IPS-18a (cell line): ENCODE measurements at regions not wholly inside any gene's neighbourhood (a gene's known extent, or its start where the extent isn't known, plus 50 kb on each side); places are given as distances from the start of the nearest gene placed in this dataset.

Experiments
- H3K27ac ChIP-seq: one replicate; pipeline ENCODE4 v1.5.1; 2013; ENCODE audit warnings: low read length
- H3K27me3 ChIP-seq: one replicate; pipeline ENCODE4 v1.6.1; 2013; ENCODE audit warnings: mild to moderate bottlenecking, low read length; ENCODE audit not compliant: control insufficient read depth, insufficient read depth
- H3K36me3 ChIP-seq: one replicate; pipeline ENCODE4 v1.6.1; 2013; ENCODE audit warnings: low read depth, low read length; ENCODE audit not compliant: control insufficient read depth
- H3K4me1 ChIP-seq: one replicate; pipeline ENCODE4 v1.6.1; 2013; ENCODE audit warnings: low read depth, low read length; ENCODE audit not compliant: control insufficient read depth
- H3K4me3 ChIP-seq: one replicate; pipeline ENCODE4 v1.5.1; 2013; ENCODE audit warnings: low read length
- H3K9ac ChIP-seq: one replicate; pipeline ENCODE4 v1.6.1; 2013; ENCODE audit warnings: mild to moderate bottlenecking, low read length, moderate library complexity
- H3K9me3 ChIP-seq: one replicate; pipeline ENCODE4 v1.6.1; 2013; ENCODE audit warnings: low read depth, low read length; ENCODE audit not compliant: control insufficient read depth

GRCh38 chr12:4015225-4016091 lies 142.3 kb upstream of the PARP11 start:
- no peak overlapping the region for H3K27ac ChIP-seq
- H3K9me3 ChIP-seq = no peaks in the 10 kb centered on the region
- no peak overlapping the region for H3K9ac ChIP-seq
- no peaks in the 10 kb centered on the region for H3K36me3 ChIP-seq
- no peaks in the 10 kb centered on the region for H3K4me1 ChIP-seq
- no peak overlapping the region for H3K4me3 ChIP-seq
- no peaks in the 10 kb centered on the region for H3K27me3 ChIP-seq

DNA sequence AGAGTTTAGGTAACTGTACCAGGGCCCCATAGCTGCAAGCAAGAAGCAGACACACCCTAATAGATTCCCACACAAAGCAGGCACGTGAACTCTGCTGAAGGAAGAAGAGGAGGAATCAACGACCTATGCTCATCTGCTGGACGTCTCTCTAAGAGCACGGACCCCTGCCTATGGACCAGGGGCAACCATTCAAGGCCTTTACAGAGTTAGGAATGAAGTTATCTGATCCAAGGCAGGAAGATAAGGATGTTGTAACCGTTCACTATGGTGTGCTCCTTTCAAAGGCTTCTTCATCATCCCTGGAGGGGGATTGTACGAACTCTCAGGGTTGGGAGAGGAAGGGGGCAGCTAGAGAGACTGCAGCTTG lies 141.6 kb upstream of the PARP11 start:
- H3K4me1 ChIP-seq = no peaks in the 10 kb centered on the region
- H3K27ac ChIP-seq = no peak overlapping the region
- H3K27me3 ChIP-seq = no peaks in the 10 kb centered on the region
- no peaks in the 10 kb centered on the region for H3K36me3 ChIP-seq
- no peak overlapping the region for H3K4me3 ChIP-seq
- no peaks in the 10 kb centered on the region for H3K9me3 ChIP-seq
- no peak overlapping the region for H3K9ac ChIP-seq

DNA sequence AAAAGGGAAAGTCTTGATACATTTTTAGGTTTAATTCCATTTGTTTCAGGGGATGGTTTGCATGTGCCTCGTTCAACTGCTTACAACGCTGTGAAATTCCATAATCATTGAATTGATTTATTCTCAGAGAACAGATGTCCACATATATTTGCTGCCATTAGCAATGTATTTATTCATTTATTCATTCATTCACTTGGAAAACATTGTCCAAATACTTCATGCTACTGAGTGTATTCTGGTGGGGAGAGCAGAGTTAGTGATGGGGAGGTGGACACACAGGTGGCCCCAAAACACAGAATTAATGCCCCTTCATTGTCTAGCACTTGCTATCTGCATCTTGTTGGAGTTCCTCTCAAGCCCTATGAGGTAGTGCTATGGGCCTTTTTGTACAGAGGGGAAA lies 141.2 kb upstream of the PARP11 start:
- Histone ChIP-seq H3K4me1 (no peaks in the 10 kb centered on the region), H3K9ac (no peak overlapping the region), H3K27ac (no peak overlapping the region), H3K36me3 (no peaks in the 10 kb centered on the region), H3K27me3 (no peaks in the 10 kb centered on the region), H3K9me3 (no peaks in the 10 kb centered on the region), H3K4me3 (no peak overlapping the region)

DNA sequence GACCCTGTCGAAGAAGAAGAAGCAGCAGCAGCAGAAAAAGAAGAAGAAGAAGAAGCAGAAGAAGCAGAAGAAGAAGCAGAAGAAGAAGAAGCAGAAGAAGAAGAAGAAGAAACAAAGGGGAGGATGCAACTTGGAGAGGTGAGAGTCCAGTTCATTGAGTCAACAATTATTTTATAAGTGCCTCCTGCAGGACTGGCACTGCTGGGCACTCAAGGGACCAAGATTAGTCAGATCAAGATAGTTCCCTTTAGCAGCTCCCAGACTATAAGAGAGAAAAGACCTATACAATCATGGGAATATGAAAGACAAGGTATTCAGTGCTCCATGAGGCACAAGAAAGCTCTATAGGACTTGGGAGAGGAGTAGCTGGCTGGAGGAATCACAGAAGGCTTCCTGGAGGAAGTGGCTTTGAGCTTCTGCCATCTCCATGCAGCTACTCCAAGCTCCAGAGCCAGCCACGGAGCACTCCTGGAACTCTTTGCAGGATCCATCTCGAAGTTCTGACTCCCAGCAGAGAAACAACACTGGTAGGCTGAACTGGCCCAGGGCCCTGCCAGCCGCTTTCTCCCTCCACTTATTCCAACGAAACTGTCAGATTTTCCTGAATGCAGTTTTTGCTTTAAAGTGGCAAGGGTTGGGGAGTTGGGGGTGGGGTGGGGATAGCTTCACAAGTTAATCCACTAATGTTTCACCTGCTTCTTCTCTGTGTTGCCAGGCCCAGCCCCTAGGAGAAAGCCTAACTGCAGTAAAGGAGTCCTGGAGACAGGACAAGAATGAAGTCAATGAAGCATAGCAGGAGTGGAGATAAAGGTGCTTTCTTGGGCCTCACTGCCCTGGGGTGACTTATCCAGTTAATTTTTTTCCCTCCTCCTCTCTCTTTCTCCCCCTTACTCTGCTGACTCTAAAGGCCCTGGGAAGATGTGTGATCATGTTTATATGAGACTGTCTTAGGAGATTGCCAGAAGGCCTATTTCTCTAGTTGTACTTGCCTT lies 140.1 kb upstream of the PARP11 start:
- Histone ChIP-seq H3K9me3 (no peaks in the 10 kb centered on the region), H3K4me3 (no peak overlapping the region), H3K4me1 (no peaks in the 10 kb centered on the region), H3K27ac (no peak overlapping the region), H3K27me3 (no peaks in the 10 kb centered on the region), H3K9ac (no peak overlapping the region), H3K36me3 (no peaks in the 10 kb centered on the region)

DNA sequence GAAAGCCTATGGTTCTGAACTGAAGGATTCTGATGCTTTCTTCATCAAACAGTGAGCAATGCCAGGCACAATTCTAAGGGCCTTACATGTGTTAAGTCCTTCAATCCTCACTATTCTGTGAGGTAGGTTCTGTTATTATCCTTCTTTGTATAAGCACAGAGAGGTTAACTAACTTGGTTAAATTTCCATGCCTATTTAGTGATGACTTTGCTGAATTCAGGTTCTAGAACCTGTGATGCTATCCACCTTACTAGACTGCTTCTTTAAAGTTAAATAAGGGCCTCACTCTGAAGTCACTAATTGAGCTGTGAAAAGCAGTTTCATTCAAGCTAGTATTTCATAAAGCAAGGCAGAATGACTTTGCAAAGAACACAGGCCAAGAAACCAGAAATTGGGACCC lies 138.9 kb upstream of the PARP11 start:
- Histone ChIP-seq H3K36me3 (no peaks in the 10 kb centered on the region), H3K4me3 (no peak overlapping the region), H3K9me3 (no peaks in the 10 kb centered on the region), H3K4me1 (no peaks in the 10 kb centered on the region), H3K27ac (no peak overlapping the region), H3K27me3 (no peaks in the 10 kb centered on the region), H3K9ac (no peak overlapping the region)

DNA sequence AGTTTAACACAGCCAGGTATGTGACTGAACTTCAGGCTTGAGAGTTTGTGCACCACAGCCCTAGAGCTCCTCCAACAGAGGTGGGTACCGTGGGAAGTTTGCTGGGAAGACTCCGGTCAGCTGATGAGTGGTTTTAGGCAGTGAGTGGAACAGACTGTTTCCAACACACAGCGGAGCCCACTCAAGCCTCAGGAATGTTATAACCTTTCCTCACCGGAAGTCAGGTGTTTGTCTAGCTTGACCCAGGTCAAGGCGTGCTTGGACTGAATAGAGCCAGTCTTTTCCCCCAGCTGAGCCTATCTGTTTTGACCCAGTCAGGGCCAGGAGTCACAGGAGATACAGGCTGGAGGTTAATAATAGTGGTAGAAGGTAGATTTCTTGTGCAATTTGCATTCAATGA lies 138.4 kb upstream of the PARP11 start:
- H3K4me3 ChIP-seq = no peak overlapping the region
- no peaks in the 10 kb centered on the region for H3K4me1 ChIP-seq
- no peak overlapping the region for H3K27ac ChIP-seq
- no peaks in the 10 kb centered on the region for H3K36me3 ChIP-seq
- no peak overlapping the region for H3K9ac ChIP-seq
- no peaks in the 10 kb centered on the region for H3K27me3 ChIP-seq
- H3K9me3 ChIP-seq = no peaks in the 10 kb centered on the region

DNA sequence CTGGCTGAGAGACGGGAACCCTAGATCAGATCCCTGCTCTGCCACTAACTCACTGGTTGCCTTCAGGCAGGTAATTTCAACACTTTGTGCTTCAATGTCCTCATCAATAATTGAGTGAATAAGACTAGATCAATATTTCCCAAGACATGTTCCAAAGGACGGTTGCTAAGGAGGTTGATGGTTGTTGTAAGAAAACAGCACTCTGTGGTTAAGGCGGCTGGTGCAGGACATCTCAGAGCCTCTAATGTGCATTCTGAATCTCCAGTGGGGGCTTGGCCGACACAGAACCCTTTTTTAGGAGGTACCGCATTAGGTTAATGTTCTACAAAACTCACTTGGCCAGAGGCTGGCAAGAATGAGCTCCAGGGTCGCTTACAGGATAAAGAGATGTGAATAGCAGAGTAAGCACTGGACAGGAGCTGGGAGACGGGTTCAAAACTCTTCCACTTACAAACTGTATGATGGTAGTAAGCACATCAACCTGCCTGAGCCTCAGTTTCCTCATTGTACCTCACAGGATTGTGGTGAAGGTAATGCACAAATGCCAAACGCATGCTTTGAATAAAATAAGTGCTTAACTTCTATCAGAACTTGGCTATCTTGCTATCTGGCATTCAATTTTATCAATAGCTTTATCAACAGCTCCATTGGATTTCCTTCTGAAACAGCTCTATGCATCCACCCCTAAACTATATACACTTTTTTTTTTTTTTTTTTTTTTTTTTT lies 136.9 kb upstream of the PARP11 start:
- H3K27ac ChIP-seq = no peak overlapping the region
- no peaks in the 10 kb centered on the region for H3K27me3 ChIP-seq
- H3K9me3 ChIP-seq = no peaks in the 10 kb centered on the region
- H3K4me1 ChIP-seq = no peaks in the 10 kb centered on the region
- H3K9ac ChIP-seq = no peak overlapping the region
- no peaks in the 10 kb centered on the region for H3K36me3 ChIP-seq
- no peak overlapping the region for H3K4me3 ChIP-seq

- no peak overlapping the region for H3K9ac ChIP-seq
- no peak overlapping the region for H3K27ac ChIP-seq
- no peaks in the 10 kb centered on the region for H3K36me3 ChIP-seq
- H3K9me3 ChIP-seq = no peaks in the 10 kb centered on the region
- H3K4me3 ChIP-seq = no peak overlapping the region
- no peaks in the 10 kb centered on the region for H3K4me1 ChIP-seq
- no peaks in the 10 kb centered on the region for H3K27me3 ChIP-seq
Measured at GRCh38 chr12:4006743-4007142, 133.5 kb upstream of the PARP11 start.

- no peak overlapping the region for H3K27ac ChIP-seq
- H3K36me3 ChIP-seq = no peaks in the 10 kb centered on the region
- no peaks in the 10 kb centered on the region for H3K9me3 ChIP-seq
- H3K4me1 ChIP-seq = no peaks in the 10 kb centered on the region
- no peaks in the 10 kb centered on the region for H3K27me3 ChIP-seq
- H3K9ac ChIP-seq = no peak overlapping the region
- H3K4me3 ChIP-seq = no peak overlapping the region
Measured at GRCh38 chr12:4005851-4006430, 132.7 kb upstream of the PARP11 start.

DNA sequence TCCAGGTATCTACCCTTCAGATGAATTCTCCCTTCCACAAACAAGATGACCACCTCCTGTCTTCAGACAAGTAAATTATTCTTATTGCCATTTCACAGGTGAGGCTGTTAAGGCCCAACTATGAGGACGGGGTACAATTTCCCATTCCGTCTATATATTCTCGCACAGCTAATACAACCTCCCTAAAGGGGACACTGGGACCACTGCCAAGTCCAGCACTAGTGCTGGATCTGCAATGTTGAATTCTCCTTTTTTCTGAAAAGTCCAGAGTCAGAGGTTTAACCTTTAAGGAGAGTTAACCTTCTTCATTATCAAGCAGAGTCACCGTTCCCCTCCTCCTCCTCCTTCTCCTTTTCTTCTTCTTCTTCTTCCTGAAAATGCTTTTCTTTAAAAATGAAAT lies 130.4 kb upstream of the PARP11 start:
- H3K27me3 ChIP-seq = no peaks in the 10 kb centered on the region
- H3K9me3 ChIP-seq = no peaks in the 10 kb centered on the region
- no peak overlapping the region for H3K27ac ChIP-seq
- no peak overlapping the region for H3K4me3 ChIP-seq
- H3K36me3 ChIP-seq = no peaks in the 10 kb centered on the region
- no peaks in the 10 kb centered on the region for H3K4me1 ChIP-seq
- no peak overlapping the region for H3K9ac ChIP-seq

DNA sequence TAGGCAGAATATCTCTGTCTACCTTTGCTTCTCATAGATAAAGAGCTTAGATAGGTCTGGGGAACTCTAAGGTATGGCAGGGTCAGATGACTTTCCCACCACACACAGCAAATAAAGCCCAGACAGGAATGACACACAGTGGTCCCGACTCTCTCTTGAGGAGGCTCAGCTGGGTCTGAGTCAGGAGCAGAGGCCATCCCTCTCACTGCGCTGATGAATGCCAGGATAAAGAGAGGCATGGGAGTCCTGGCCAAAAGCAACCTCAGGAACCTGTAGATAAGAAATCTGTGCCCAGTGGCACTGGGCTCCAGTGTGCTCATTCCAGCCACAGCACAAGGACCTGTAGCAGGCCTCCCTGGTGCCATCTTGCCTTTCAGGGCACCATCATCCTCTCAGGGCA lies 129.4 kb upstream of the PARP11 start:
- H3K9ac ChIP-seq = no peak overlapping the region
- H3K27me3 ChIP-seq = no peaks in the 10 kb centered on the region
- no peaks in the 10 kb centered on the region for H3K4me1 ChIP-seq

More for the DNA sequence above, 129.4 kb upstream of the PARP11 start:
- H3K9me3 ChIP-seq = no peaks in the 10 kb centered on the region
- H3K36me3 ChIP-seq = no peaks in the 10 kb centered on the region
- H3K4me3 ChIP-seq = no peak overlapping the region
- H3K27ac ChIP-seq = no peak overlapping the region
